Endothelial cell of umbilical vein (primary cell): ENCODE measurements at regions not wholly inside any gene's neighbourhood (a gene's known extent, or its start where the extent isn't known, plus 50 kb on each side); places are given as distances from the start of the nearest gene placed in this dataset.

ENCODE experiments used
- BruUV-seq: library from RNA; stranded (reverse); fragments of 400-500 nt; replicated peaks from 2 replicates; lab custom pipeline; 2021; lab: Mats Ljungman, UMichigan
- CTCF ChIA-PET: fragments of 300-600, 350-600 bp; sonication (Branson Sonifier 250); formaldehyde crosslinking; loops from one replicate; lab custom pipeline; 2021; ENCODE audit warnings: antibody characterized with exemption, inconsistent platforms; lab: Charles Lee
- POLR2A ChIA-PET: fragments of 300-600, 350-600 bp; sonication (Branson Sonifier 250); formaldehyde crosslinking; loops from one replicate; lab custom pipeline; 2021; ENCODE audit warnings: antibody characterized with exemption, inconsistent platforms; lab: Charles Lee
- DNase-seq: peaks from one replicate; pipeline ENCODE4 v3.0.0-alpha.2; 2011; ENCODE audit warnings: low read depth, low spot score
- FAIRE-seq: peaks from 2 replicates; lab custom pipeline; 2011; peaks lifted over from hg19 to GRCh38; lab: Jason Lieb, UNC
- H2AFZ ChIP-seq: 2 replicates; pipeline ENCODE4 v1.6.0; 2012; ENCODE audit warnings: low read depth, low read length, control low read depth, inconsistent platforms
- H3K27ac ChIP-seq: 2 replicates; pipeline ENCODE4 v1.5.1; 2011; ENCODE audit warnings: low read depth, mild to moderate bottlenecking, control low read depth, low read length, moderate library complexity; ENCODE audit not compliant: insufficient read depth
- H3K27me3 ChIP-seq, 2 experiments: 2 replicates each; pipeline versions ENCODE4 v1.6.0 to v1.6.1; 2011; ENCODE audit warnings: low read length in 2 of 2, mixed read lengths in 1 of 2; ENCODE audit not compliant: control insufficient read depth in 2 of 2, insufficient read depth in 2 of 2
- H3K36me3 ChIP-seq, 2 experiments: 2 replicates in 1 of 2; 3 replicates in 1 of 2; pipeline ENCODE4 v1.5.1; 2011; ENCODE audit warnings: low read length in 2 of 2, mild to moderate bottlenecking in 1 of 2, moderate library complexity in 1 of 2; ENCODE audit not compliant: control insufficient read depth in 2 of 2, insufficient read depth in 2 of 2; ENCODE audit errors: extremely low read depth in 1 of 2
- H3K4me1 ChIP-seq: 3 replicates; pipeline ENCODE4 v1.5.1; 2011; ENCODE audit warnings: mild to moderate bottlenecking, low read length; ENCODE audit not compliant: control insufficient read depth, insufficient read depth; ENCODE audit errors: extremely low read depth
- H3K4me2 ChIP-seq: 2 replicates; pipeline ENCODE4 v1.6.1; 2011; ENCODE audit warnings: low read length, control low read depth, mixed read lengths; ENCODE audit not compliant: insufficient read depth
- H3K4me3 ChIP-seq, 3 experiments: fragments of 200-600 bp in 1 of 3; sonication (generic), shearing (Covaris generic) in 1 of 3; replicated peaks in 1 of 3; 2 replicates each; pipeline ENCODE4 v1.5.1; 2011 to 2016; ENCODE audit warnings: control low read depth in 3 of 3, low read length in 3 of 3, mild to moderate bottlenecking in 2 of 3, inconsistent platforms in 1 of 3, low read depth in 1 of 3, moderate library complexity in 1 of 3; ENCODE audit not compliant: insufficient read depth in 1 of 3
- H3K79me2 ChIP-seq: 2 replicates; pipeline ENCODE4 v1.6.0; 2012; ENCODE audit warnings: low read length, inconsistent platforms; ENCODE audit not compliant: control insufficient read depth, insufficient read depth
- H3K9ac ChIP-seq: replicated peaks from 2 replicates; pipeline ENCODE3; 2011; ENCODE audit warnings: low read length, control low read depth; ENCODE audit not compliant: insufficient read depth; ENCODE audit errors: extremely low read depth
- H3K9me1 ChIP-seq: replicated peaks from 3 replicates; pipeline ENCODE4 v1.6.0; 2011; ENCODE audit warnings: mild to moderate bottlenecking, low read length; ENCODE audit not compliant: control insufficient read depth, insufficient read depth; ENCODE audit errors: extremely low read depth
- H3K9me3 ChIP-seq: replicated peaks from 2 replicates; pipeline ENCODE4 v1.5.1; 2012; ENCODE audit warnings: low read length, inconsistent platforms; ENCODE audit not compliant: control insufficient read depth, insufficient read depth
- H4K20me1 ChIP-seq: replicated peaks from 2 replicates; pipeline ENCODE3; 2011; ENCODE audit warnings: mild to moderate bottlenecking, low read length; ENCODE audit not compliant: control insufficient read depth, insufficient read depth; ENCODE audit errors: extremely low read depth
- EZH2 ChIP-seq: IDR thresholded peaks from 2 replicates; pipeline ENCODE4 v1.6.1; 2012; ENCODE audit warnings: borderline replicate concordance, low read depth, mild to moderate bottlenecking, moderate library complexity, low read length, inconsistent platforms; ENCODE audit not compliant: severe bottlenecking
- FOS ChIP-seq: IDR thresholded peaks from 2 replicates; pipeline ENCODE4 v1.6.1; 2011; ENCODE audit warnings: mild to moderate bottlenecking, low read length, moderate library complexity, borderline replicate concordance; ENCODE audit not compliant: insufficient read depth
- GATA2 ChIP-seq: IDR thresholded peaks from 2 replicates; pipeline ENCODE4 v1.7.0; 2011; ENCODE audit warnings: low read depth, mild to moderate bottlenecking, moderate library complexity, mixed read lengths, low read length; ENCODE audit not compliant: insufficient read length, insufficient read depth
- JUN ChIP-seq: IDR thresholded peaks from 2 replicates; pipeline ENCODE4 v1.6.1; 2011; ENCODE audit warnings: borderline replicate concordance, low read depth; ENCODE audit not compliant: insufficient read length, insufficient read depth
- MYC ChIP-seq: IDR thresholded peaks from one replicate; pipeline ENCODE4 v1.6.1; 2011; ENCODE audit warnings: mild to moderate bottlenecking, low read depth, low read length
- POLR2A ChIP-seq: IDR thresholded peaks from 2 replicates; pipeline ENCODE4 v1.6.1; 2012; ENCODE audit warnings: low read depth, mild to moderate bottlenecking, control low read depth, low read length
- POLR2AphosphoS5 ChIP-seq: IDR thresholded peaks from 2 replicates; pipeline ENCODE4 v1.6.1; 2012; ENCODE audit warnings: low read depth, mild to moderate bottlenecking, control low read depth, low read length, moderate library complexity; ENCODE audit not compliant: insufficient read depth
- dilution Hi-C: fragments of 300-500 bp; cut with MboI; formaldehyde crosslinking; loops from one replicate; pipeline ENCODE4 v1.15.0; 2019; ENCODE audit warnings: low sequenced_read_pairs; ENCODE audit not compliant: extremely low pct_ligation_motif_present
- intact Hi-C: fragments of 100-400 bp; cut with micrococcal nuclease; formaldehyde crosslinking; loops from one replicate; pipeline ENCODE4 v1.10.0; 2022
- TF ChIP-seq, protein P1 (sequence below): IDR thresholded peaks from 2 replicates; pipeline ENCODE4 v1.6.1; 2011; ENCODE audit not compliant: insufficient read depth, insufficient read length
- TF ChIP-seq, protein P2 (sequence below), 2 donors: IDR thresholded peaks; 1 replicate in 1 of 2; 2 replicates in 1 of 2; pipeline ENCODE4 v1.5.1; 2011; ENCODE audit warnings: low read length in 2 of 2, mild to moderate bottlenecking in 2 of 2, moderate library complexity in 2 of 2, control low read depth in 1 of 2, inconsistent platforms in 1 of 2, low read depth in 1 of 2; ENCODE audit not compliant: insufficient read depth in 1 of 2; ENCODE audit errors: extremely low read depth in 1 of 2

DNA sequence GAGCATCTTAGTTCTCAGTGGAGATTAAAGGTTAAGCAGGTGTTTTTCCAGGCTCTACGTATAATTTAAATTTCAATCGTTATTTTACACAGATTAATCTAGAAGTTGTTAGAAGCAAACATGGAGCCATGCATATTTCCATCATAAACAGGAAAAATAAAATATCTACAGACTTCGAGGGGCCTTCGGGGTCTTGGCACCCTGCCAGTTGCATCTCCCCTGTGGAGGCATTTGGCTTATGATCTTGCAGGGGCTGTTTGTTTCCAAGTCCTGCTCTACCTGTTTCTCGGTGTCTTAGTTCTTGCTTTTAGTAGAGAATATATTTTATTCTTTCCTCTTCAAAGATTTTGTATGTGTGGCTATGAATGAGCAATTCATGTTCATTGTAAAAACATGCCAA, 67.2 kb upstream of the FAM136A start:
- Histone ChIP-seq H3K27me3 (no peaks in the 10 kb centered on the region), H3K9me3 (peaks cover 2% of the 10 kb centered on the region), H3K4me1 (peaks cover 16% of the 10 kb centered on the region), H3K4me2 (no peak overlapping the region), H3K4me3 (no peak overlapping the region), H3K9ac (no peak overlapping the region), H2AFZ (no peak overlapping the region), H3K27ac (no peak overlapping the region), H3K36me3 (no peaks in the 10 kb centered on the region), H3K9me1 (no peaks in the 10 kb centered on the region), H4K20me1 (no peaks in the 10 kb centered on the region), H3K79me2 (no peaks in the 10 kb centered on the region)
- no TSS peak for BruUV-seq
- dilution Hi-C loops = no loop called here
- FAIRE-seq = no peak
- CTCF ChIA-PET = no interaction called here
- DNase-seq = no peak
- intact Hi-C loops = no loop called here
- TF ChIP-seq, protein P1, sequence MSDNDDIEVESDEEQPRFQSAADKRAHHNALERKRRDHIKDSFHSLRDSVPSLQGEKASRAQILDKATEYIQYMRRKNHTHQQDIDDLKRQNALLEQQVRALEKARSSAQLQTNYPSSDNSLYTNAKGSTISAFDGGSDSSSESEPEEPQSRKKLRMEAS = no peak
- TF ChIP-seq MYC = no peak
- no peak for TF ChIP-seq JUN
- TF ChIP-seq POLR2AphosphoS5 = no peak
- TF ChIP-seq, protein P2, sequence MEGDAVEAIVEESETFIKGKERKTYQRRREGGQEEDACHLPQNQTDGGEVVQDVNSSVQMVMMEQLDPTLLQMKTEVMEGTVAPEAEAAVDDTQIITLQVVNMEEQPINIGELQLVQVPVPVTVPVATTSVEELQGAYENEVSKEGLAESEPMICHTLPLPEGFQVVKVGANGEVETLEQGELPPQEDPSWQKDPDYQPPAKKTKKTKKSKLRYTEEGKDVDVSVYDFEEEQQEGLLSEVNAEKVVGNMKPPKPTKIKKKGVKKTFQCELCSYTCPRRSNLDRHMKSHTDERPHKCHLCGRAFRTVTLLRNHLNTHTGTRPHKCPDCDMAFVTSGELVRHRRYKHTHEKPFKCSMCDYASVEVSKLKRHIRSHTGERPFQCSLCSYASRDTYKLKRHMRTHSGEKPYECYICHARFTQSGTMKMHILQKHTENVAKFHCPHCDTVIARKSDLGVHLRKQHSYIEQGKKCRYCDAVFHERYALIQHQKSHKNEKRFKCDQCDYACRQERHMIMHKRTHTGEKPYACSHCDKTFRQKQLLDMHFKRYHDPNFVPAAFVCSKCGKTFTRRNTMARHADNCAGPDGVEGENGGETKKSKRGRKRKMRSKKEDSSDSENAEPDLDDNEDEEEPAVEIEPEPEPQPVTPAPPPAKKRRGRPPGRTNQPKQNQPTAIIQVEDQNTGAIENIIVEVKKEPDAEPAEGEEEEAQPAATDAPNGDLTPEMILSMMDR (IDR thresholded peaks at IDR 0.05; ENCODE audit: extremely low read depth in 1 of 2, insufficient read depth in 1 of 2, low read depth in 1 of 2, low read length in 2 of 2) = no peak
- TF ChIP-seq EZH2 = no peak
- TF ChIP-seq GATA2 = no peak
- TF ChIP-seq FOS = no peak
- TF ChIP-seq POLR2A = no peak
- POLR2A ChIA-PET = no interaction called here
